IPS-18a (cell line): ENCODE measurements at regions not wholly inside any gene's neighbourhood (a gene's known extent, or its start where the extent isn't known, plus 50 kb on each side); places are given as distances from the start of the nearest gene placed in this dataset.

Source experiments
- H3K27ac ChIP-seq: one replicate; pipeline ENCODE4 v1.5.1; 2013; ENCODE audit warnings: low read length
- H3K27me3 ChIP-seq: one replicate; pipeline ENCODE4 v1.6.1; 2013; ENCODE audit warnings: mild to moderate bottlenecking, low read length; ENCODE audit not compliant: control insufficient read depth, insufficient read depth
- H3K36me3 ChIP-seq: one replicate; pipeline ENCODE4 v1.6.1; 2013; ENCODE audit warnings: low read depth, low read length; ENCODE audit not compliant: control insufficient read depth
- H3K4me1 ChIP-seq: one replicate; pipeline ENCODE4 v1.6.1; 2013; ENCODE audit warnings: low read depth, low read length; ENCODE audit not compliant: control insufficient read depth
- H3K4me3 ChIP-seq: one replicate; pipeline ENCODE4 v1.5.1; 2013; ENCODE audit warnings: low read length
- H3K9ac ChIP-seq: one replicate; pipeline ENCODE4 v1.6.1; 2013; ENCODE audit warnings: mild to moderate bottlenecking, low read length, moderate library complexity
- H3K9me3 ChIP-seq: one replicate; pipeline ENCODE4 v1.6.1; 2013; ENCODE audit warnings: low read depth, low read length; ENCODE audit not compliant: control insufficient read depth

DNA sequence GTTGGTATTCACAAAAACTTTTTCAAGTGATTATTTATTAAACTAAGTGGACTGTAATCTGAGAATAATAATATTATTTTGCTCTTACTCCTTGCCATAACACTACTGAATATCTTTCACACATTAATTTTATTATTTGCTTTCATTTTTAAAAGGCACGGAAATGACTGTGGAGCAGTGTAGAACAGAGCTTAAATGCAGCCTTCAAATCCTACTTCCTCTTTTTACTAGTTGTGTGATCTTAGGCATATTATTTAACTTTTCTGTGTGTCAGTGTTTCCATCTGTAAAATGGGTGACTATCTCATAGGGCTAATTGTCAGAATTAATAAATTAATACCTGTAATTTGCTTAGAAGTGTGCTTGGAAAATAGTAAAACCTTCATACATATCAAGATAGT, 55.5 kb upstream of the SLC8A1 start:
- H3K36me3 ChIP-seq = no peaks in the 10 kb centered on the region

DNA sequence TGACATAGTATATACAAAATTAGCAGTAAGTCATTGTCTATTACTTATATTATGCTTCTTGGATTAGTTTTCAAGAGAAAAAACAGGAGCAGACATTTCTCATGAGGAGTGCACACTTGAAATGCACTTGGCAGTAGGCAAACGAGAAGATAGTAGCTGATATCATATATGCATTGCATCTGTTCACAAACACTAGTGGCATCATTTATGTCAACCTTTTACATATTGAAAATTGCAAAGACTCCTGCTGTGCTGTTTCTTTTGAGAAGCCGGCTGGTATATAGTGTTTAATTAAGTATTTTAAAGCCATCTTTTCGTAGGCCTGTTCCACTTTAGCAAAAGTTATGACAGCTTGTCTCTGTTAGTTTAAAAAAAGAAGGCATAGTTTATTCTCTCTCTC, 58.4 kb upstream of the SLC8A1 start:
- Histone ChIP-seq H3K36me3 (no peaks in the 10 kb centered on the region), H3K27me3 (no peaks in the 10 kb centered on the region), H3K4me1 (peaks cover 10% of the 10 kb centered on the region), H3K9ac (no peak overlapping the region), H3K27ac (no peak overlapping the region), H3K4me3 (no peak overlapping the region), H3K9me3 (no peaks in the 10 kb centered on the region)

More for the DNA sequence above, 55.5 kb upstream of the SLC8A1 start:
- Histone ChIP-seq H3K27me3 (no peaks in the 10 kb centered on the region), H3K4me1 (peaks cover 10% of the 10 kb centered on the region), H3K9ac (no peak overlapping the region), H3K4me3 (no peak overlapping the region), H3K9me3 (no peaks in the 10 kb centered on the region), H3K27ac (no peak overlapping the region)

DNA sequence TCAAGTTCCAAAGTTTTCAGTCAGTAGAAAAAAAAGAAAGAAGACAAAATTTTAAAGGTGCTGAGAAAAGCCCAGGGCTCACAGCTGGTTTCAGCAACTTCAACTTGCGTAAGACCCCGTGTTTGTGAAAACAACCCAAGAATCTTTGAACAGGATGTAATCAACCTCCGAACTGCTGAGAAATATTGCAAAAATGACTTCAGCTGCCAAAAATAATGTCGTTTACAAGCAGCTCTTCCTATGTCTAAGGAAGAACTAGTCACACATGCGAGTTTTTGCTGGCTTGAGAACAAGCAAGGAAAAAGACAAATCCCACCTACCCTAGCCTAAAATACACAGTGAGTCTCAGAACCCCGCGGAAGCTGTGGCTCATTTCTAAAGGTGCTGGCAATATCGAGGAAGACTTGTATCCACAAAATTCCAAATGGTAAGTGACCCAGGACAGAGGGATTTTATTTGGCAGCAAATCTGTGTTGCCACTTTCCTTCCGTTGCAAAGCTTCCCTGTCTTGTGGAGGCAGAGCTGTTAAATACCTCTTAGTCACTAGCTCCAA, 59.8 kb upstream of the SLC8A1 start:
- Histone ChIP-seq H3K36me3 (no peaks in the 10 kb centered on the region), H3K9ac (no peak overlapping the region)

DNA sequence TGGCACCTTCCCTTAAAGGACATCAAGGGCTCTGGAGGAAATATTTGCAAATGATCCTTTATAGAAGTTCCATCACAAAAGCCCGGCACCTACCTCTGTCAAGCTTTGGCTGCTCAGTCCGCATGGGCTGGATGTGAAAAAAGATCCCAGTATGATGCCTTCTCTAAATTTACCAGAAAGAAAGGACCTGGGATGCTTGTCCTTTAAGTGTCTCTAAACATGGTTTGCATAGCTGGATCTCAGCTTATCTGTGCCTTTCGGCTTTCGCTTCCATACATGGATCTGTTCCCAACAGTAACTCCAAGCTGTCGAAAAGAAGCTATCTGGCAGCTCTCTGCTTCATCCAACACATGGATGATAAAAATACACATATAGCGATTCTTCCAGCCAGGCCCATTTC, 60.4 kb upstream of the SLC8A1 start:
- no peak overlapping the region for H3K4me3 ChIP-seq
- H3K4me1 ChIP-seq = peaks cover 10% of the 10 kb centered on the region
- H3K36me3 ChIP-seq = no peaks in the 10 kb centered on the region
- no peaks in the 10 kb centered on the region for H3K9me3 ChIP-seq
- H3K27ac ChIP-seq = no peak overlapping the region
- no peaks in the 10 kb centered on the region for H3K27me3 ChIP-seq
- H3K9ac ChIP-seq = no peak overlapping the region

More for the DNA sequence above, 59.8 kb upstream of the SLC8A1 start:
- Histone ChIP-seq H3K27ac (no peak overlapping the region), H3K9me3 (no peaks in the 10 kb centered on the region), H3K27me3 (no peaks in the 10 kb centered on the region), H3K4me1 (peaks cover 10% of the 10 kb centered on the region), H3K4me3 (no peak overlapping the region)

DNA sequence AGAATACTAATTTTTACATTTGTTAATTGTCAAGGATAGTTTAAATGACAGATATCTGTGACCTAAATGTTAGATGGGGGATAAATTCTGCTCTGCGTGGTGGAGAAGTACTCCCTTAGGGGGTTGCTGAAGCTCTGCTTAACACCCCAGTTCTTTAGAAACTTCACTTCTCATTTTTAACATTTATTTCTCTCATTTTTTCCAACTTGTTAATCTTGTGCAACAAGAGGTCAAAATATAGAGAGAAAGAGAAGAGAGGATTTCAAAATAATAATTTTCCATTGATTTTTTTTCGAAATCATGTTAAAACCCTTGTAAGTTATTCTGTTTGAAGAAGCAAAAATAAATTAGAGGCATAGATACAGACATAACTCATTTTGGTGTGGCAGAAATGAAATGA, 61.3 kb upstream of the SLC8A1 start:
- H3K4me3 ChIP-seq = no peak overlapping the region
- peaks cover 10% of the 10 kb centered on the region for H3K4me1 ChIP-seq
- H3K27me3 ChIP-seq = no peaks in the 10 kb centered on the region
- no peak overlapping the region for H3K27ac ChIP-seq
- no peaks in the 10 kb centered on the region for H3K36me3 ChIP-seq
- no peaks in the 10 kb centered on the region for H3K9me3 ChIP-seq
- H3K9ac ChIP-seq = no peak overlapping the region

DNA sequence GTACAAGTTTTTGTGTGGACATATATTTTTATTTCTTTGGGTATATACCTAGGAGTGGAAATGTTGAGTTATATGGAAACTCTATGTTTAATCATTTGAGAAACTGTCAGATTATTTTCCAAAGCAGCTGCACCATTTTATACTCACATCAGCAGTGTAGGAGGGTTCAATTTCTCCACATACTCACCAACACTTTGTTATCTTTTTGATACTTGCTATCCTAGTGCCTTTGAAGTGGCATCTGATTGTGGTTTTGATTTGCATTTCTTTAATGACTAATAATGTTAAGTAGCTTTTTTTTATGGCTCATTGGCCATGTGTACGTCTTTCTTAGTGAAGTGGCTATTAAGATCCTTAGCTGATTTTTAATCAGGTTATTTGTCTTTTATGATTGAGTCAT, 64.7 kb upstream of the SLC8A1 start:
- Histone ChIP-seq H3K4me3 (no peak overlapping the region), H3K9ac (no peak overlapping the region), H3K4me1 (peaks cover 8% of the 10 kb centered on the region), H3K36me3 (no peaks in the 10 kb centered on the region), H3K27ac (no peak overlapping the region), H3K27me3 (no peaks in the 10 kb centered on the region), H3K9me3 (no peaks in the 10 kb centered on the region)

DNA sequence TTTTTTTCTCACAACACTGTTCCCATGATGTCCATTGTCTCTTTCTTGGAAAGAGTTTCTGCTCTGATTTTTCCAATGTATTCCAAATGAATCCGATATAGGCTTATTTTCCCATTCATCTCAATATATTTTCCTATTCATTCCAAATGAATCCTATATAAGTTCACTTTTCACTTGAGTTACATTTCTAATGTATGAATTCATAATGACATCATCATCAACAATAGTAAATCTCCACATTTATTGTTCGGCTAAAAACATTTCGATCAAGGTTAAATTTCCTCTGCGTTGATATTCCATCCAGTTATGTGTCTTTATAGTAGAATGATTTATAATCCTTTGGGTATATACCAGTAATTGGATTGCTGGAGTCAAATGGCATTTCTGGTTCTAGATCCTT, 76.7 kb upstream of the SLC8A1 start:
- Histone ChIP-seq H3K9ac (no peak overlapping the region), H3K9me3 (no peaks in the 10 kb centered on the region), H3K4me1 (no peaks in the 10 kb centered on the region), H3K4me3 (no peak overlapping the region), H3K27ac (no peak overlapping the region), H3K36me3 (no peaks in the 10 kb centered on the region), H3K27me3 (no peaks in the 10 kb centered on the region)

DNA sequence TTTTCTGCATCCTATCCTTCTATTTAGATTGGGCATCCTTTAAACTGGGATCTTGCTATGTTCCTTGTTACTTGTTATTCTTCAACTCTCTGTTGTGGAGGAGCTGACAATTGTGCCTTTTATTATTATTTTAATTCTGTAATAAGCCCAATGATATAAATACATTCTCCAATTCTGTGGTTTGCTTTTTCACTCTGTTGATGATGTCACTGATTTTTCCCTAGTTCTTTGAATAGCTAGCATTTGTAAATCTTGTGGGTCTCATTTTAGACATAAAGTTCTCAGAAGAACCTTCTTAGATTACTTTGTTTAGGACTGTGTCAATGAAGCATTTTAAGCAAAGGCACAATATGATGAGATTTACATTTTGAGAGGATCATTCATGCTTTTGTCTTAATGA, 79.5 kb upstream of the SLC8A1 start:
- Histone ChIP-seq H3K9me3 (no peaks in the 10 kb centered on the region), H3K4me1 (no peaks in the 10 kb centered on the region), H3K27me3 (no peaks in the 10 kb centered on the region), H3K9ac (no peak overlapping the region), H3K4me3 (no peak overlapping the region), H3K27ac (no peak overlapping the region), H3K36me3 (no peaks in the 10 kb centered on the region)

DNA sequence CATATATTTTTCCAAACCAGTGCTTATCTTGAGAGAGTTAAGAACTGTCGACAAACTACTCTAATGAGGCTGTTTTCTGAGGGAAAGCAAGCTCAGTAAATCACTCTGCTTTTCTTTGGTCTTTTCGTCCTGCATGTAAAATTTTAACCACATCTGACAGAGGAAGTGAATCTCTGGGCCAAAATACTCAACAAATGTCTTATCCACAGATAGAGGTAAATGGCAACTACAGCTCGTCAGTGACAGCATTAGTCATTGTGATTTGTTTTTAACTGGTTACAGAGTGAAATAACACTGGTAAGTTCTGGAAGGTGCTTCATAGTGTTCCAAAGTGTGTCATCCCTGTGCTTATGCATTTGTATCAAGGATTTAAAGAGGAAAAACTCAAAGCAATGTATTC, 82.6 kb upstream of the SLC8A1 start:
- Histone ChIP-seq H3K27ac (no peak overlapping the region), H3K4me1 (no peaks in the 10 kb centered on the region), H3K4me3 (no peak overlapping the region), H3K9me3 (no peaks in the 10 kb centered on the region), H3K36me3 (no peaks in the 10 kb centered on the region), H3K27me3 (no peaks in the 10 kb centered on the region), H3K9ac (no peak overlapping the region)

DNA sequence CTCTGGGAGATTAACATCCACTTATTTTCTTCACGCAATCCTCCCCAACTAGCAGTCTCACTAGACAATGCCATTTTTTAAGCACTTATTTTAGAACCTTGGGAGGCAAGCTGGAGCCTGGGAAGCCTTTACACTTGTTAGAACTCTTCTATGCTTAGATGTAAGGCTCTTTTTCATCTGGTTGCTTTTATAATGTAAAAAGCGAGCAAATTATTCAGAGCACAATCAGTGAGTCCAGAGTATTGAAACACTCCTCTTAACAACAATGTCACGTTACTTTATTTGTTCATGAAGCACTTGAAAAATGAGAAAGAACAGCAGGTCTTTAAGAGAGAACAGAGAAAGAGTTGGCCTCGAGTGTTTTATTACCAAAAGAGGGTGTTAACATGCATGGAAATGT, 84.1 kb upstream of the SLC8A1 start:
- Histone ChIP-seq H3K9ac (no peak overlapping the region), H3K9me3 (no peaks in the 10 kb centered on the region), H3K27me3 (no peaks in the 10 kb centered on the region), H3K4me3 (no peak overlapping the region), H3K36me3 (no peaks in the 10 kb centered on the region), H3K27ac (no peak overlapping the region), H3K4me1 (no peaks in the 10 kb centered on the region)

DNA sequence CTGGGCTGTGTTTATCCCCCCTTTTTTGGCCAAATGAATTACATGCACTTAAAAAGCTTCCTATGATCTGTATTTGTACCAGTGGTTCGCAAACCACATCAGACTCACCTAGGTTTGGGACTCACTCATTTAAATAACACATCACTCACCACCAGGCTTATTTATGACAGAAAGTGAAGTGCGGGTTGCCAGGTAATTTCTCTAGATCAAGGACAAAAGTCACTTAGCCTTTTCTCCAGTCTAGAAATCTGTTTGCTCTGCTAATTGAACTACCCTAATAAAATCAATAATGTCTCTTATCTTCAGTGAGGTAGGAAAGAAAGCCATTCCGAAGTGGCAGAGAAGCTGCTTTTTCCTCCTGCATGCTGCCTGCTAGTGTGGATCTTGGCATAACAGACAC, 88.1 kb upstream of the SLC8A1 start:
- H3K27me3 ChIP-seq = no peaks in the 10 kb centered on the region
- no peaks in the 10 kb centered on the region for H3K36me3 ChIP-seq
- H3K9ac ChIP-seq = no peak overlapping the region
- no peak overlapping the region for H3K27ac ChIP-seq
- H3K4me1 ChIP-seq = peaks cover 16% of the 10 kb centered on the region
- no peak overlapping the region for H3K4me3 ChIP-seq
- no peaks in the 10 kb centered on the region for H3K9me3 ChIP-seq

DNA sequence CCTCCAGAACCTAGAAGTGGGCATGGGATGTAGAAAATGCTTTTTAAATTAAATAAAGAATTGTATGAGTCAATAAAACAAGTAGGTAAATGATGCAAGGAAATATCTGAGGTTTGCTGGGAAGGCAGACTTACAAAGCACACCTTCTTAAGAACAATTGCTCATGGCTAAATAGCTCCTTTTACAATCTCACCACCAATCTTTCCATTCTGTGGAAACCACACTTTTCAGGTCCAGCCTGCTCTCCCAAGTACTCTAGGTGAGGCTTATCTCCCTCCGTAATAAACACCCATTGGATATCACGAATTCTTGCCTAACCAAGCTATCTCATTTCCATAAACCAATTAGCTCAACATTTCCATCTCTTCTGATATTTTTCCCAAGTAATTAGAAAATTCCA, 91.5 kb upstream of the SLC8A1 start:
- Histone ChIP-seq H3K27ac (no peak overlapping the region), H3K36me3 (no peaks in the 10 kb centered on the region), H3K9ac (no peak overlapping the region)

More for the DNA sequence above, 91.5 kb upstream of the SLC8A1 start:
- Histone ChIP-seq H3K4me3 (no peak overlapping the region), H3K27me3 (no peaks in the 10 kb centered on the region), H3K9me3 (no peaks in the 10 kb centered on the region), H3K4me1 (peaks cover 17% of the 10 kb centered on the region)
